GM23338 (cell line): ENCODE measurements at regions not wholly inside any gene's neighbourhood (a gene's known extent, or its start where the extent isn't known, plus 50 kb on each side); places are given as distances from the start of the nearest gene placed in this dataset.
A peak's percentile ranks its signal among the peaks of the same experiment; 100 is the strongest.

Experiments
- ATAC-seq: fragments of 200-7000 bp; cut with Tn5 transposase; 3 replicates; pipeline ENCODE4 v1.9.1; 2020
- DNase-seq: peaks from one replicate; pipeline ENCODE4 v3.0.0-alpha.2; 2015; ENCODE audit warnings: low spot score
- H2AFZ ChIP-seq: fragments of 200-600 bp; sonication (generic); 2 replicates; pipeline ENCODE4 v1.8.0; 2016; ENCODE audit warnings: antibody characterized with exemption, mild to moderate bottlenecking, moderate library complexity
- H3F3A ChIP-seq: fragments of 200-600 bp; sonication (generic); replicated peaks from 2 replicates; pipeline ENCODE4 v1.8.0; 2017; ENCODE audit warnings: antibody characterized with exemption, mixed run types, low read depth
- H3K27ac ChIP-seq: fragments of 200-600 bp; sonication (generic); 2 replicates; pipeline ENCODE4 v1.6.1; 2016; ENCODE audit warnings: low read depth
- H3K27me3 ChIP-seq: fragments of 200-600 bp; sonication (generic); 2 replicates; pipeline ENCODE4 v1.8.0; 2016; ENCODE audit warnings: mild to moderate bottlenecking, mixed run types, moderate library complexity; ENCODE audit not compliant: insufficient read depth
- H3K36me3 ChIP-seq: fragments of 200-600 bp; sonication (generic); 2 replicates; pipeline ENCODE4 v1.8.0; 2016; ENCODE audit warnings: mild to moderate bottlenecking; ENCODE audit not compliant: insufficient read depth
- H3K4me1 ChIP-seq: fragments of 200-600 bp; sonication (generic); 2 replicates; pipeline ENCODE4 v1.8.0; 2016; ENCODE audit warnings: mild to moderate bottlenecking, moderate library complexity; ENCODE audit not compliant: insufficient read depth
- H3K4me2 ChIP-seq: fragments of 200-600 bp; sonication (generic); 2 replicates; pipeline ENCODE4 v1.7.1; 2017; ENCODE audit warnings: mixed run types
- H3K4me3 ChIP-seq: fragments of 200-600 bp; sonication (generic); 2 replicates; pipeline ENCODE4 v1.6.1; 2016; ENCODE audit warnings: mixed run types
- H3K79me2 ChIP-seq: fragments of 200-600 bp; sonication (generic); replicated peaks from 2 replicates; pipeline ENCODE4 v1.8.0; 2017; ENCODE audit warnings: mild to moderate bottlenecking; ENCODE audit not compliant: insufficient read depth
- H3K9me2 ChIP-seq: fragments of 200-600 bp; sonication (generic); 2 replicates; pipeline ENCODE4 v1.8.0; 2017; ENCODE audit not compliant: insufficient read depth
- H4K20me1 ChIP-seq: fragments of 200-600 bp; sonication (generic); replicated peaks from 2 replicates; pipeline ENCODE4 v1.8.0; 2017; ENCODE audit warnings: mild to moderate bottlenecking; ENCODE audit not compliant: insufficient read depth
- H3K27ac Mint-ChIP-seq: 2 replicates; pipeline ENCODE4 v1.8.0; 2020; ENCODE audit warnings: inconsistent platforms, mild to moderate bottlenecking, moderate library complexity, mixed read lengths
- H3K27me3 Mint-ChIP-seq: 3 replicates; pipeline ENCODE4 v1.8.0; 2022; ENCODE audit warnings: low read depth, mild to moderate bottlenecking, moderate library complexity, mixed read lengths, inconsistent platforms; ENCODE audit not compliant: insufficient read depth, poor library complexity
- H3K36me3 Mint-ChIP-seq: 3 replicates; pipeline ENCODE4 v1.8.0; 2021; ENCODE audit warnings: low read depth, mild to moderate bottlenecking, inconsistent platforms, moderate library complexity, mixed read lengths
- H3K4me1 Mint-ChIP-seq: 3 replicates; pipeline ENCODE4 v1.8.0; 2020; ENCODE audit warnings: mild to moderate bottlenecking, inconsistent platforms, mixed read lengths
- H3K4me3 Mint-ChIP-seq: 3 replicates; pipeline ENCODE4 v1.8.0; 2021; ENCODE audit warnings: moderate library complexity, mild to moderate bottlenecking, inconsistent platforms, mixed read lengths
- H3K9me3 Mint-ChIP-seq: 3 replicates; pipeline ENCODE4 v1.8.0; 2020; ENCODE audit warnings: moderate library complexity, mild to moderate bottlenecking, inconsistent platforms, mixed read lengths
- CREB1 ChIP-seq: fragments of 250-450 bp; sonication (Bioruptor Pico); IDR thresholded peaks from 2 replicates; pipeline ENCODE4 v1.5.0; 2020; ENCODE audit warnings: low read depth, mild to moderate bottlenecking, moderate library complexity
- CTCF ChIP-seq, 2 experiments: fragments of 200-600 bp in 1 of 2; sonication (generic) in 1 of 2; conservative IDR thresholded peaks; 2 replicates each; pipeline versions ENCODE4 v1.5.1 to v1.6.1; 2016 to 2017; ENCODE audit warnings: antibody characterized with exemption in 2 of 2, low read depth in 2 of 2, mild to moderate bottlenecking in 2 of 2, moderate library complexity in 1 of 2
- ETS1 ChIP-seq: IDR thresholded peaks from 2 replicates; pipeline ENCODE4 v1.6.1; 2016; ENCODE audit warnings: antibody characterized with exemption
- EZH2phosphoT487 ChIP-seq: fragments of 200-600 bp; sonication (generic); IDR thresholded peaks from one replicate; pipeline ENCODE4 v1.8.1; 2018; ENCODE audit warnings: antibody characterized with exemption; ENCODE audit not compliant: unreplicated experiment
- NANOG ChIP-seq: IDR thresholded peaks from 2 replicates; pipeline ENCODE4 v1.6.1; 2016; ENCODE audit warnings: antibody characterized with exemption, borderline replicate concordance
- POLR2AphosphoS5 ChIP-seq: IDR thresholded peaks from 2 replicates; pipeline ENCODE4 v1.6.1; 2016; ENCODE audit warnings: antibody characterized with exemption, low read depth
- REST ChIP-seq: IDR thresholded peaks from one replicate; pipeline ENCODE4 v1.6.1; 2018; ENCODE audit warnings: antibody characterized with exemption; ENCODE audit not compliant: unreplicated experiment
- ZNF114 ChIP-seq: fragments of 250-450 bp; sonication (Bioruptor Pico); IDR thresholded peaks from 2 replicates; pipeline ENCODE4 v1.5.0; 2020; ENCODE audit warnings: mild to moderate bottlenecking, moderate library complexity
- ZNF462 ChIP-seq: fragments of 250-450 bp; sonication (Bioruptor Pico); IDR thresholded peaks from 2 replicates; pipeline ENCODE4 v1.5.0; 2020; ENCODE audit warnings: mild to moderate bottlenecking, moderate library complexity

- TF ChIP-seq REST = no peak
These were observed 782.1 kb downstream of the EPHA4 start (continued) for GRCh38 chr2:220789961-220790360.

- DNase-seq = no peak
- H3K4me3 Mint-ChIP-seq = no peak overlapping the region
- no peak for ATAC-seq
- TF ChIP-seq ZNF462 (CRISPR knock-in tag) = no peak
- no peak for TF ChIP-seq EZH2phosphoT487
- TF ChIP-seq ZNF114 (CRISPR knock-in tag) = no peak
- TF ChIP-seq NANOG = no peak
- TF ChIP-seq ETS1 = no peak
- no peak for TF ChIP-seq CREB1
- TF ChIP-seq CTCF (conservative IDR thresholded peaks at IDR 0.05; ENCODE audit: low read depth in 2 of 2) = no peak
- no peak for TF ChIP-seq POLR2AphosphoS5
- TF ChIP-seq REST = no peak
These were observed 776.4 kb downstream of the EPHA4 start for GRCh38 chr2:220795705-220796104.

More at GRCh38 chr2:220795705-220796104, 776.4 kb downstream of the EPHA4 start:
- Histone ChIP-seq H3K4me1 (no peaks in the 10 kb centered on the region), H4K20me1 (no peaks in the 10 kb centered on the region), H3K27ac (no peak overlapping the region), H3K27me3 (no peaks in the 10 kb centered on the region), H3K9me2 (peaks cover 7% of the 10 kb centered on the region; the same call in 1 of the 2 replicates), H2AFZ (0 out of 2 replicates have a peak overlapping the region, but pooled peaks have one; percentile 28), H3K4me2 (no peak overlapping the region), H3K4me3 (no peak overlapping the region), H3F3A (no peaks in the 10 kb centered on the region), H3K79me2 (no peaks in the 10 kb centered on the region), H3K36me3 (no peaks in the 10 kb centered on the region)
- no peak overlapping the region for H3K27ac Mint-ChIP-seq
- H3K9me3 Mint-ChIP-seq = no peaks in the 10 kb centered on the region
- no peaks in the 10 kb centered on the region; the same call in 2 of the 3 replicates for H3K36me3 Mint-ChIP-seq
- peaks cover 1% of the 10 kb centered on the region for H3K27me3 Mint-ChIP-seq
- H3K4me1 Mint-ChIP-seq = peaks cover 5% of the 10 kb centered on the region
